ENCODE measurements at regions not wholly inside any gene's neighbourhood (a gene's known extent, or its start where the extent isn't known, plus 50 kb on each side); places are given as distances from the start of the nearest gene placed in this dataset.

DNA sequence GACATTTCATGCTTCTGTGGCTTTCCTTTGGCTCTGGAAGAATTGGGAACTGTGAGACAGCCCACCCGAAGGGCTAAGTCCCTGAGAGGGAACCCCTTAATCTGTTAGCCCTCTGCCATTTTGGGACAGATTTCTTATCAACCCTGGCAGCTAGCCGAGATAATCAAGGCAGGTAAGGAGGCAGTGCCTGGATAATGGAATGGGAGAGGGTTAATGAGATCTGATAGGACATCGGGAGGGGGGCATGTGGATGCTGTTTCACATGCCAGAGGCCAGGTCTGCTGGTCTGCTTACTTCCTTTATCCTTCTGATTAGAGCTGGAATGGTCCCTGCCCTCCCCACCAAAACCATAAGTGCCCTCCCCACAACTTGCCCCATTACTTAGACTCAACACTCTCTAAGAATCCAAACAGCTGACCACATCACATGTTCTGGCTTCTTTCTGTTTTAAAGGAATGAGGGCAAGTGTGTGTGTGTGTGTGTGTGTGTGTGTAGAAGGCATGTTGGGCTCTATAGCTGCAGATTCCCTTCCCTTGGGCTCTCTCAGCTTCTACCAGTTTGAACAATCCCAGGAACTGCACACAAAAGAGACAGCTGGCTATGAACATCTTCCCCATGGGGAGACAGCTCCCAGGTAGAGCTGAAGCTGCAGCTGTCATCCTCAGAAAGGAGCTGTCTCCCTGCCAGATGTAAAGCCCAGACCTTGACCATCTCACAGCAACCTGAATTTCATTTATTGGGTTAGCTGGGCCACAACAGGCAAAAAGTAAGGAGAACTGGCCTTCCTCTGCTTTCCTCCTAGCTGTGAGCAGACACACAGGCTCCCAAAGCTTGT lies 221.3 kb downstream of the PIK3R1 start:
- Histone ChIP-seq H3K27ac (ENCODE audit: low read depth in 1 of 2, low read length in 2 of 2) (no peak overlapping the region), H3K4me3 (ENCODE audit: low read length) (no peak overlapping the region), H3K27me3 (ENCODE audit: control insufficient read depth in 1 of 2, insufficient read depth in 2 of 2, low read length in 2 of 2) (no peaks in the 10 kb centered on the region), H3K9me3 (ENCODE audit: control insufficient read depth in 1 of 2, insufficient read depth in 1 of 2, low read length in 2 of 2) (no peaks in the 10 kb centered on the region), H3K36me3 (ENCODE audit: insufficient read depth, low read length) (no peaks in the 10 kb centered on the region), H3K4me1 (ENCODE audit: insufficient read depth, low read length) (peaks cover 41% of the 10 kb centered on the region)
- POLR2A ChIA-PET: no interaction called here
- intact Hi-C loops (cut with DNase I, micrococcal nuclease): loop anchor here in 1 of 2 experiments (10.0 kb wide), 1 partner anchor 1432 kb away; no protein-coding TSS in a partner anchor
- H3K36me3 Mint-ChIP-seq (ENCODE audit: low read depth): no peaks in the 10 kb centered on the region
- DNase-seq (no peak), ATAC-seq (ENCODE audit: poor library complexity) (no peak)
- no peak for TF ChIP-seq CTCF (IDR thresholded peaks at IDR 0.05)
- CTCF ChIA-PET: interaction anchor here (1.0 kb wide), 1 partner anchor 150 kb away, joined by 5 read pairs; no protein-coding TSS in a partner anchor
- H3K9me3 Mint-ChIP-seq: no peaks in the 10 kb centered on the region
- peaks cover 42% of the 10 kb centered on the region for H3K4me1 Mint-ChIP-seq (ENCODE audit: low read depth)
- H3K27me3 Mint-ChIP-seq: no peaks in the 10 kb centered on the region
- H3K27ac Mint-ChIP-seq: no peak overlapping the region
- H3K4me3 Mint-ChIP-seq: no peak overlapping the region

GRCh38 chr5:68438876-68439275 lies 223.3 kb downstream of the PIK3R1 start:
- Histone ChIP-seq H3K4me1 (ENCODE audit: insufficient read depth, low read length) (peaks cover 27% of the 10 kb centered on the region), H3K36me3 (ENCODE audit: insufficient read depth, low read length) (no peaks in the 10 kb centered on the region), H3K9me3 (ENCODE audit: control insufficient read depth in 1 of 2, insufficient read depth in 1 of 2, low read length in 2 of 2) (no peaks in the 10 kb centered on the region), H3K27ac (ENCODE audit: low read depth in 1 of 2, low read length in 2 of 2) (no peak overlapping the region), H3K4me3 (ENCODE audit: low read length) (no peak overlapping the region), H3K27me3 (ENCODE audit: control insufficient read depth in 1 of 2, insufficient read depth in 2 of 2, low read length in 2 of 2) (no peaks in the 10 kb centered on the region)
- CTCF ChIA-PET: no interaction called here
- Mint-ChIP-seq H3K36me3 (ENCODE audit: low read depth) (no peaks in the 10 kb centered on the region), H3K27ac (no peak overlapping the region), H3K9me3 (no peaks in the 10 kb centered on the region), H3K4me3 (no peak overlapping the region), H3K27me3 (no peaks in the 10 kb centered on the region), H3K4me1 (ENCODE audit: low read depth) (peaks cover 29% of the 10 kb centered on the region)
- no peak for ATAC-seq (ENCODE audit: poor library complexity)
- intact Hi-C loops (cut with DNase I, micrococcal nuclease): loop anchor here in 1 of 2 experiments (10.0 kb wide), 1 partner anchor 1434 kb away; no protein-coding TSS in a partner anchor
- no peak for DNase-seq
- TF ChIP-seq CTCF (IDR thresholded peaks at IDR 0.05): no peak
- POLR2A ChIA-PET: no interaction called here

- H3K9me3 ChIP-seq (ENCODE audit: control insufficient read depth in 1 of 2, insufficient read depth in 1 of 2, low read length in 2 of 2): no peaks in the 10 kb centered on the region
- no peaks in the 10 kb centered on the region for H3K36me3 ChIP-seq (ENCODE audit: insufficient read depth, low read length)
- no peak overlapping the region for H3K27ac ChIP-seq (ENCODE audit: low read depth in 1 of 2, low read length in 2 of 2)
- Mint-ChIP-seq H3K4me3 (no peak overlapping the region), H3K27me3 (no peaks in the 10 kb centered on the region), H3K9me3 (no peaks in the 10 kb centered on the region), H3K36me3 (ENCODE audit: low read depth) (no peaks in the 10 kb centered on the region), H3K4me1 (ENCODE audit: low read depth) (peaks cover 16% of the 10 kb centered on the region), H3K27ac (no peak overlapping the region)
- ChIA-PET POLR2A (no interaction called here), CTCF (interaction anchor here (1.6 kb wide), 1 partner anchor 154 kb away, joined by 7 read pairs; no protein-coding TSS in a partner anchor)
- no peak for DNase-seq
- no peak for ATAC-seq (ENCODE audit: poor library complexity)
- H3K27me3 ChIP-seq (ENCODE audit: control insufficient read depth in 1 of 2, insufficient read depth in 2 of 2, low read length in 2 of 2): no peaks in the 10 kb centered on the region
- H3K4me3 ChIP-seq (ENCODE audit: low read length): no peak overlapping the region
- intact Hi-C loops (cut with DNase I, micrococcal nuclease): no loop called here
- H3K4me1 ChIP-seq (ENCODE audit: insufficient read depth, low read length): peaks cover 13% of the 10 kb centered on the region
- TF ChIP-seq CTCF (IDR thresholded peaks at IDR 0.05): no peak
Observed at GRCh38 chr5:68440245-68440644, 224.7 kb downstream of the PIK3R1 start.

All from CD4-positive, alpha-beta T cell (primary cell).